MM.1S (cell line): ENCODE measurements at regions not wholly inside any gene's neighbourhood (a gene's known extent, or its start where the extent isn't known, plus 50 kb on each side); places are given as distances from the start of the nearest gene placed in this dataset.

Experiments used
- DNase-seq: peaks from one replicate; pipeline ENCODE4 v3.0.0-alpha.2; 2015
- H2AFZ ChIP-seq: fragments of 300-600 bp; sonication (generic); 2 replicates; pipeline ENCODE4 v1.6.0; 2016; ENCODE audit warnings: antibody characterized with exemption, low read length
- H3F3A ChIP-seq: fragments of 300-600 bp; sonication (generic); 2 replicates; pipeline ENCODE4 v1.6.1; 2016; ENCODE audit warnings: mild to moderate bottlenecking, antibody characterized with exemption, low read length, moderate library complexity, mixed read lengths; ENCODE audit not compliant: insufficient read depth
- H3K27ac ChIP-seq: fragments of 300-600 bp; sonication (generic); 2 replicates; pipeline ENCODE4 v1.5.1; 2016; ENCODE audit warnings: mild to moderate bottlenecking, low read length
- H3K27me3 ChIP-seq: fragments of 300-600 bp; sonication (generic); replicated peaks from 2 replicates; pipeline ENCODE4 v1.6.0; 2016; ENCODE audit warnings: low read length; ENCODE audit not compliant: insufficient read depth
- H3K36me3 ChIP-seq: fragments of 300-600 bp; sonication (generic); replicated peaks from 2 replicates; pipeline ENCODE4 v1.6.1; 2016; ENCODE audit warnings: mild to moderate bottlenecking, low read length, mixed read lengths; ENCODE audit not compliant: insufficient read depth
- H3K4me1 ChIP-seq: fragments of 300-600 bp; sonication (generic); 2 replicates; pipeline ENCODE4 v1.6.1; 2016; ENCODE audit warnings: low read length, mixed read lengths
- H3K4me2 ChIP-seq: fragments of 300-600 bp; sonication (generic); 2 replicates; pipeline ENCODE4 v1.6.0; 2016; ENCODE audit warnings: low read depth, low read length
- H3K4me3 ChIP-seq: fragments of 300-600 bp; sonication (generic); 2 replicates; pipeline ENCODE4 v1.5.1; 2016; ENCODE audit warnings: low read length, mixed read lengths
- H3K79me2 ChIP-seq: fragments of 300-600 bp; sonication (generic); 2 replicates; pipeline ENCODE4 v1.6.1; 2016; ENCODE audit warnings: mixed run types, low read length, mixed read lengths
- H3K9ac ChIP-seq: fragments of 300-600 bp; sonication (generic); 2 replicates; pipeline ENCODE4 v1.6.1; 2016; ENCODE audit warnings: low read length, mixed read lengths
- H3K9me2 ChIP-seq: fragments of 300-600 bp; sonication (generic); replicated peaks from 2 replicates; pipeline ENCODE4 v1.6.1; 2016; ENCODE audit warnings: mild to moderate bottlenecking, low read length, mixed read lengths; ENCODE audit not compliant: insufficient read depth
- H3K9me3 ChIP-seq: fragments of 300-600 bp; sonication (generic); replicated peaks from 2 replicates; pipeline ENCODE4 v1.6.1; 2016; ENCODE audit warnings: mild to moderate bottlenecking, low read length, mixed read lengths; ENCODE audit not compliant: insufficient read depth
- H4K20me1 ChIP-seq: fragments of 300-600 bp; sonication (generic); 2 replicates; pipeline ENCODE4 v1.6.1; 2016; ENCODE audit warnings: mild to moderate bottlenecking, low read length, moderate library complexity, mixed read lengths; ENCODE audit not compliant: insufficient read depth
- CTCF ChIP-seq: fragments of 300-600 bp; sonication (generic); IDR thresholded peaks from 2 replicates; pipeline ENCODE4 v1.5.1; 2016; ENCODE audit warnings: antibody characterized with exemption, low read length, mixed read lengths
- EZH2 ChIP-seq: fragments of 300-600 bp; sonication (generic); optimal IDR thresholded peaks from 2 replicates; pipeline ENCODE3; 2017; ENCODE audit warnings: low read depth, mild to moderate bottlenecking, antibody characterized with exemption, low read length, mixed read lengths
- EZH2phosphoT487 ChIP-seq: fragments of 300-600 bp; sonication (generic); IDR thresholded peaks from 2 replicates; pipeline ENCODE4 v1.6.1; 2018; ENCODE audit warnings: antibody characterized with exemption, low read length

- peaks cover 9% of the 10 kb centered on the region; the same call in 1 of the 2 replicates for H3K4me1 ChIP-seq
- TF ChIP-seq EZH2 (no peak), CTCF (no peak)
- DNase-seq: no peak
- H3F3A ChIP-seq: no peaks in the 10 kb centered on the region
- no peaks in the 10 kb centered on the region for H3K36me3 ChIP-seq
- H2AFZ ChIP-seq: no peak overlapping the region
- H3K9me3 ChIP-seq: no peaks in the 10 kb centered on the region
- H3K27me3 ChIP-seq: no peaks in the 10 kb centered on the region
- H3K9me2 ChIP-seq: no peaks in the 10 kb centered on the region
- H3K27ac ChIP-seq: no peak overlapping the region
- no peak overlapping the region for H3K4me3 ChIP-seq
- H3K79me2 ChIP-seq: no peaks in the 10 kb centered on the region
- H3K9ac ChIP-seq: no peak overlapping the region
- H4K20me1 ChIP-seq: no peaks in the 10 kb centered on the region
- no peak overlapping the region for H3K4me2 ChIP-seq
Measured at GRCh38 chr10:123385508-123386080, 231.4 kb downstream of the BUB3 start.

- Histone ChIP-seq H3K9ac (no peak overlapping the region), H3K4me3 (no peak overlapping the region), H4K20me1 (no peaks in the 10 kb centered on the region), H3K27me3 (no peaks in the 10 kb centered on the region), H3F3A (no peaks in the 10 kb centered on the region), H3K9me2 (no peaks in the 10 kb centered on the region), H3K27ac (no peak overlapping the region), H3K4me2 (no peak overlapping the region), H3K36me3 (no peaks in the 10 kb centered on the region), H3K9me3 (no peaks in the 10 kb centered on the region), H3K79me2 (no peaks in the 10 kb centered on the region), H3K4me1 (peaks cover 18% of the 10 kb centered on the region), H2AFZ (no peak overlapping the region)
- TF ChIP-seq EZH2phosphoT487 (no peak), EZH2 (no peak), CTCF (no peak)
- no peak for DNase-seq
Measured at GRCh38 chr10:123389520-123389919, 235.3 kb downstream of the BUB3 start.

GRCh38 chr10:123390332-123390731 lies 236.1 kb downstream of the BUB3 start:
- Histone ChIP-seq H3K36me3 (no peaks in the 10 kb centered on the region), H3K4me1 (peaks cover 18% of the 10 kb centered on the region), H2AFZ (no peak overlapping the region), H3K9me2 (no peaks in the 10 kb centered on the region), H3K9me3 (no peaks in the 10 kb centered on the region), H3K27me3 (no peaks in the 10 kb centered on the region), H4K20me1 (no peaks in the 10 kb centered on the region), H3K27ac (no peak overlapping the region), H3K4me3 (no peak overlapping the region), H3K79me2 (no peaks in the 10 kb centered on the region), H3K4me2 (no peak overlapping the region), H3K9ac (no peak overlapping the region), H3F3A (no peaks in the 10 kb centered on the region)
- TF ChIP-seq EZH2 (no peak), EZH2phosphoT487 (no peak), CTCF (no peak)
- DNase-seq: no peak
